ENCODE measurements at regions not wholly inside any gene's neighbourhood (a gene's known extent, or its start where the extent isn't known, plus 50 kb on each side); places are given as distances from the start of the nearest gene placed in this dataset.
A peak's percentile ranks its signal among the peaks of the same experiment; 100 is the strongest.

- no peak for TF ChIP-seq CTCF (IDR thresholded peaks at IDR 0.05)
- TF ChIP-seq POLR2A (IDR thresholded peaks at IDR 0.05), result no peak
- no peak overlapping the region for H3K27ac ChIP-seq
- H3K9me3 ChIP-seq, result no peaks in the 10 kb centered on the region
- intact Hi-C loops (cut with DNase I; ENCODE audit: low total_unique reads), result no loop called here
- DNase-seq, result no peak
- no peaks in the 10 kb centered on the region for H3K27me3 ChIP-seq
- 91 to 94% methylated on average over 5 of the region's 5 CpGs for WGBS, 2 donors
- H3K4me1 ChIP-seq, result no peaks in the 10 kb centered on the region
- H3K36me3 ChIP-seq (ENCODE audit: low read depth, missing control alignments), result no peaks in the 10 kb centered on the region
- no peak overlapping the region for H3K4me3 ChIP-seq
Observed at GRCh38 chr12:24421759-24422158, 472.3 kb upstream of the SOX5 start.

- WGBS, 2 donors, result 69 to 76% methylated on average over 1 of the region's 1 CpG
- TF ChIP-seq POLR2A (IDR thresholded peaks at IDR 0.05) (no peak), CTCF (IDR thresholded peaks at IDR 0.05) (no peak)
- Histone ChIP-seq H3K4me1 (no peaks in the 10 kb centered on the region), H3K27ac (no peak overlapping the region), H3K4me3 (no peak overlapping the region), H3K9me3 (no peaks in the 10 kb centered on the region), H3K36me3 (ENCODE audit: low read depth, missing control alignments) (no peaks in the 10 kb centered on the region), H3K27me3 (no peaks in the 10 kb centered on the region)
- intact Hi-C loops (cut with DNase I; ENCODE audit: low total_unique reads), result no loop called here
- DNase-seq, result no peak
Observed at GRCh38 chr12:24418157-24418556, 468.7 kb upstream of the SOX5 start.

- no peak overlapping the region for H3K27ac ChIP-seq
- 67 to 78% methylated on average over 7 of the region's 7 CpGs for WGBS, 2 donors
- TF ChIP-seq POLR2A (IDR thresholded peaks at IDR 0.05) (no peak), CTCF (IDR thresholded peaks at IDR 0.05) (no peak)
- no peaks in the 10 kb centered on the region for H3K27me3 ChIP-seq
- H3K36me3 ChIP-seq (ENCODE audit: low read depth, missing control alignments), result no peaks in the 10 kb centered on the region
- DNase-seq, result peak; percentile 23
- no peaks in the 10 kb centered on the region for H3K4me1 ChIP-seq
- H3K4me3 ChIP-seq, result no peak overlapping the region
- no peaks in the 10 kb centered on the region for H3K9me3 ChIP-seq
- intact Hi-C loops (cut with DNase I; ENCODE audit: low total_unique reads), result no loop called here
Observed at GRCh38 chr12:24416423-24417109, 467.1 kb upstream of the SOX5 start.

- intact Hi-C loops (cut with DNase I; ENCODE audit: low total_unique reads), result no loop called here
- H3K27me3 ChIP-seq, result no peaks in the 10 kb centered on the region
- no peaks in the 10 kb centered on the region for H3K4me1 ChIP-seq
- H3K36me3 ChIP-seq (ENCODE audit: low read depth, missing control alignments), result no peaks in the 10 kb centered on the region
- DNase-seq, result no peak
- whole genome bisulfite sequencing, 2 donors, result 90 to 92% methylated on average over 6 of the region's 6 CpGs
- H3K4me3 ChIP-seq, result no peak overlapping the region
- no peak for TF ChIP-seq CTCF (IDR thresholded peaks at IDR 0.05)
- TF ChIP-seq POLR2A (IDR thresholded peaks at IDR 0.05), result no peak
- H3K27ac ChIP-seq, result no peak overlapping the region
- H3K9me3 ChIP-seq, result no peaks in the 10 kb centered on the region
Observed at GRCh38 chr12:24415934-24416333, 466.5 kb upstream of the SOX5 start.

- Histone ChIP-seq H3K27ac (no peak overlapping the region), H3K4me3 (no peak overlapping the region), H3K9me3 (no peaks in the 10 kb centered on the region), H3K36me3 (ENCODE audit: low read depth, missing control alignments) (no peaks in the 10 kb centered on the region), H3K4me1 (no peaks in the 10 kb centered on the region), H3K27me3 (no peaks in the 10 kb centered on the region)
- intact Hi-C loops (cut with DNase I; ENCODE audit: low total_unique reads), result no loop called here
- DNase-seq, result no peak
- TF ChIP-seq POLR2A (IDR thresholded peaks at IDR 0.05) (no peak), CTCF (IDR thresholded peaks at IDR 0.05) (no peak)
- 69 to 76% methylated on average over 5 of the region's 5 CpGs for WGBS, 2 donors
Observed at GRCh38 chr12:24414480-24414879, 465.0 kb upstream of the SOX5 start.
